Forelimb muscle (tissue), 1 donor: ENCODE measurements at regions not wholly inside any gene's neighbourhood (a gene's known extent, or its start where the extent isn't known, plus 50 kb on each side); places are given as distances from the start of the nearest gene placed in this dataset.
"Not testable (repeated sequence)": the region's sequence is repeated elsewhere in the genome, so short reads cannot be mapped to it uniquely, and the experiment has no call there.

Source experiments
- DNase-seq: peaks from one replicate; pipeline ENCODE4 v3.0.0-alpha.2; 2013; ENCODE audit warnings: low read depth

GRCh38 chr3:106309798-106310197 lies 441.0 kb upstream of the CBLB start:
- DNase-seq: not testable (repeated sequence)

GRCh38 chr3:106317141-106318055 lies 448.6 kb upstream of the CBLB start:
- no peak for DNase-seq

- not testable (repeated sequence) for DNase-seq
These were observed 452.6 kb upstream of the CBLB start for GRCh38 chr3:106321438-106321837.

GRCh38 chr3:106323586-106323985 lies 454.8 kb upstream of the CBLB start:
- DNase-seq: no peak

GRCh38 chr3:106326941-106327695 lies 458.3 kb upstream of the CBLB start:
- no peak for DNase-seq

GRCh38 chr3:106327696-106328025 lies 458.8 kb upstream of the CBLB start:
- no peak for DNase-seq

- DNase-seq: no peak
These were observed 459.4 kb upstream of the CBLB start for GRCh38 chr3:106328224-106328623.

- DNase-seq: no peak
These were observed 460.7 kb upstream of the CBLB start for GRCh38 chr3:106329521-106329920.

- no peak for DNase-seq
These were observed 462.8 kb upstream of the CBLB start for GRCh38 chr3:106331636-106332035.

- DNase-seq: no peak
These were observed 463.3 kb upstream of the CBLB start for GRCh38 chr3:106332129-106332528.

- no peak for DNase-seq
These were observed 464.1 kb upstream of the CBLB start for GRCh38 chr3:106332884-106333283.

GRCh38 chr3:106333911-106334618 lies 465.3 kb upstream of the CBLB start:
- DNase-seq: no peak

- DNase-seq: no peak
These were observed 467.8 kb upstream of the CBLB start for GRCh38 chr3:106336619-106337018.

GRCh38 chr3:106337116-106337515 lies 468.3 kb upstream of the CBLB start:
- no peak for DNase-seq

GRCh38 chr3:106338582-106339214 lies 469.9 kb upstream of the CBLB start:
- DNase-seq: no peak

GRCh38 chr3:106339551-106339950 lies 470.7 kb upstream of the CBLB start:
- no peak for DNase-seq

- no peak for DNase-seq
These were observed 472.3 kb upstream of the CBLB start for GRCh38 chr3:106341087-106341486.

- no peak for DNase-seq
These were observed 472.9 kb upstream of the CBLB start for GRCh38 chr3:106341586-106342162.

GRCh38 chr3:106342386-106342785 lies 473.6 kb upstream of the CBLB start:
- DNase-seq: no peak

GRCh38 chr3:106343811-106344210 lies 475.0 kb upstream of the CBLB start:
- DNase-seq: no peak

GRCh38 chr3:106345353-106346027 lies 476.7 kb upstream of the CBLB start:
- no peak for DNase-seq
